Kidney tubule cell (primary cell): ENCODE measurements at regions not wholly inside any gene's neighbourhood (a gene's known extent, or its start where the extent isn't known, plus 50 kb on each side); places are given as distances from the start of the nearest gene placed in this dataset.

Experiments
- DNase-seq: peaks from one replicate; pipeline ENCODE4 v3.0.0-alpha.2; 2018; ENCODE audit warnings: low spot score

GRCh38 chr13:33711436-33711835 is 106.5 kb upstream of the RFC3 start:
- DNase-seq, result no peak

DNA sequence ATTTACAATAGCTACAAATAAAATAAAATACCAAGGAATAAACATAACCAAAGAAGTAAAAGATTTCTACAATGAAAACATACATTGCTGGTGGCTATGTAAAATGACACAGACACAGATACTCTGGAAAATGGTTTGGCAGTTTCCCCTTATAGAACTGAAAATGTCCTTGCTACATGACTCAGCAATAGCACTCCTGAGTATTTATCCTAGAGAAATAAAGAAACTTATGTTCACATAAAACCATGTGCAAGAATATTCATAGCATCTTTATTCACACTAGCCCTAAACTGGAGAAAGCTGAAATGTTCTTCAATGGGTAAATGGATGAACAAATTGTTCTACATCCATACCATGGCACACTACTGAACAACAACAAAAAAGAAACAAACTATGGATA is 100.2 kb upstream of the RFC3 start:
- no peak for DNase-seq

DNA sequence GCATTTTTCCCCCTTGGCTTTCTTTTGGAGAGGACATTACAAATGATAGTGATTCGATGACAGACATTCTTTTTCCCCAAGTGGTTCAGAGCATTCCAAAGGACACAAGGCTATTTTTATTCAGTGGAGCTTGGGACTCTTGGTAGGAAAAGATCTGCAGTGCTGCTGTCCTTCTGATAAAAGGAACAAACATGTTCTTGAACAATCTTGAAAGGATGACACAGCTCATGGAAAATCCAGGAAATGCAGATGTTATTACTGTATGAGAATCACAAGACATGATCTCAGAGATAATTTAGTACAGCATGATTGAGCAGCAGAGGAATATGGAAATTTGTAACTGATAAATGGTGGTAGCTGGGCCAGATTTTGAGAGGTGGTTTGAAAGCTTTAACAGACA is 96.2 kb upstream of the RFC3 start:
- peak; percentile 80 for DNase-seq

DNA sequence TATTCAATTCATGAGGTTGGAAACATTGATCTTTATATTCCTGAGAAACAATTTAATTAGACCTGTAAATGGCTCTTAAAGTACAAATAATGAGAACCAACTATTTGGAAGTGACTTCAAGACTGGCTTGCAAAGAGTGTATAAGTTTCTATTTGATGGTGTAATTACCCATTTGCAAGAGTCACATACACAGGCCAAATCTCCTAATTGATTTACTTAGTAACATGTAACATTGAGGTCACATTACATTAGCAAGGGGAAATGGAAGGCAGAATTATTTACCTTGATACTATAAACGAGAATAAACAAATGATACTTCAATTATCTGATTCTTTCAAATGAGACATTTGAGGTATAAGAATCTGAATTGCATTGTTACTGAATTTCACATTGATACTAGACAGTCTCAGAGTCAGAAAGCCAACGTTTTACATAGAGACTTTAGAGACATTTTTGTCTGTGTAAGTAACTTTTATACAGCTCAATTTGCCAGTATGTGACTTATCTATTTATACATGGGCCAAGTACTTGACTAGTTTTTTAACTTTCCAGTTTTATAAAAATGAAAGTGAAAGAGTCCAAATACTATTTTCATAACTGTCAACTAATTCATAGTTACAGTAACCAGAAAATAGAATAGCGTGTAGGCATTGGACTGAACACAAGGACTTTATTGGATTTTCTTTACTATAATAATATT is 95.6 kb upstream of the RFC3 start:
- peak; percentile 14 for DNase-seq

- no peak for DNase-seq
Observed at GRCh38 chr13:33723365-33723764, 94.6 kb upstream of the RFC3 start.

DNA sequence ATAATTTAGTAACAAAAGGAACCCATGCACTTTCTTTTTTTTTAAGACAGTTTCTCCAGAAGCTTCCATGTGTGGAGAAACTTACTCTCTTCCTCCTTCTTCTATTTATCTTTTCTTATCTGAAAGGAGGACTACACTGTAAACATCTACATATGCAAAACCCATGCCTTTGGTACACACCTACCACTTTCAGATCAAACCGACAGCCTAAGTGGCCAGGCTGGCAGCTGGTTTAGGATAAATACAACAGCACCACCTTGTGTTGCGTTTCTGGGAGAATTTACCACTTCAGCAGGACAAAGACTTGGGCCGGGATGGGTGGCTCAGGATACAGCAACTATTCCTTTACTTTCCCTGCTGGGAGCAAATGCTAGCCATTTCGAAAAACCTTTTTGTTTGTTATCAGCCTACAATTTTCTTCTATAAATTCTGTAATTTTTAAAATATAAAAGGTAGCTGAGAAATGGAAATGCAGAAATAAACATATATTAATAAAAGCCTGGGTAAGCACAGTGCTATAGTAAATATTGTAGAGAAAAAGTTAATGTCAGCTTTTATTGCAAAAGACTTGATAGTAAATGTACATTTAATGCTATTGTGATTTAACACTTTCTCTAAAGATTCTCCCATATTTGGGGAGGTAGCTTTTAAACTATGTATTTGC is 94.0 kb upstream of the RFC3 start:
- DNase-seq, result peak; percentile 83

- no peak for DNase-seq
Observed at GRCh38 chr13:33725340-33725739, 92.6 kb upstream of the RFC3 start.

- no peak for DNase-seq
Observed at GRCh38 chr13:33727297-33728083, 90.5 kb upstream of the RFC3 start.

DNA sequence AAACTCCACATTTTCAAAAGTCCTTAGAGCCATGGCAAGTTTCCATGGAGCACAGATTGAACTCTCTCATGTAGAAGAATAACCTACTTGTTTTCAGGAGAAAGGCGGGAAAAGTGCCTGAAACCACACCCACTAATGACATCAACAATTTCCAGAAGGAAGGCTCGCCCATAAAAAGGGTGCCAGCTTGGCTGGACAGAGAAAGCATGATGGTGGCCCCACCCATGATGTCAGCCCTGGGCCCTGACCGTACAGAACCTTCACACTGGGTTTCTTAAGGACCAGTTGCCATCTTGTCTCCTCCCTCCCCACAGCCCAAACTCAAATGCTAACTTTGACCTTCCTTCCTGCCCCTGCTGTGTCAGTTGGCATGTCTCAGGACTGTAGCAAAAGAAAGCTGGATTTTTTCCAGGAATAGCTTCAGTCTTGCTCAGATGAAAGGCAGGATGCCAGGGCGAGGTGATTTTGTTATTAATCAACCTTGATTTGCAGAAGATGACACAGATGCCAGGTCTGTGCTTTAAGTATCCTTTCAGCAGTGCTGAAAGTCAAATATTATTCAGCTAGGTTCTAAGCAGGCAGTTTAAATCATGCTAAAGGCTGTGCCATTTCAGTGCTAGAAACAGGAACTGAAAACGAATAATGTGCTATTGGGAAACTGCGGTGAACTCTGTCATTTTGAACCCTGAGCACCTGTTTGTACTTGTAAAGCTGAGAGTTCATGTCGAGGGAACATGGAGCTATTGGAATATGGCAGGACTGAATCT is 89.5 kb upstream of the RFC3 start:
- DNase-seq, result peak; percentile 85

DNA sequence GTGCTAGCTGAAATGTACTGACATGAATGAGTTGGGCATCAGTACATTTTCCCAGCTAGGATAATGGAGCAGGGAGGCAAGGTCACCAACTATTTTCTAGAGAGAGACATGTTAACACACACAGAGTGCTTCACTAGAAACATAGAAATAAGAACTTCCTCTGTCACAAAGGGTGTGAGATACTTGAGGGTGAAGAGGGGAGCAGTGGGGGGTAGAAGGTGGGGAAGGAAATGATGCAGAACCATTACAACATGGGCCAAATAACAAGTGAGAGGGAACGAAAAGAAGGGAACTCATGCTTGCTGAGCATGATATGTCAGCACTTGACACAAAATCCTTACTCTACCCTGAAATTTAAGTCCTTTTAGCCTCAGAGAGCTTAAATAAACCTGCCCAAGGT is 87.8 kb upstream of the RFC3 start:
- DNase-seq, result no peak

DNA sequence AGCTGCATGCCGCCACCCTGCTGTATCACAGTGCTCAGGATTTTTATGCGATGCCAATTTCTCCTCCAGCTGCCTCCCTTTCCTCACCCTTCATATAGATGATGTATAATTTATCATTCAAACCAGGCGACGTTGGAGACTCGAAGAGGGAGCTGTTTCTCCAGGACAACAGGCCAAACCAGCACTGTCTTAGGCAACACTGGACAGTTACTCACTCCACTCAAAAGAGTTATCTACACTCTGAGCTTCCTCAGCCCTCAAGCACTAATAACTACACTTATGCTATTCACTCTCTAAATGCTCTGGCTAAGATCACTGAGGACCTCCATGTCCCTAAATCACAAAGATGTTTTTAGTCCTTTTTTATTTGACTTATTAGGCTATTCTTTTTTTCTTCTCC is 87.3 kb upstream of the RFC3 start:
- DNase-seq, result no peak

DNA sequence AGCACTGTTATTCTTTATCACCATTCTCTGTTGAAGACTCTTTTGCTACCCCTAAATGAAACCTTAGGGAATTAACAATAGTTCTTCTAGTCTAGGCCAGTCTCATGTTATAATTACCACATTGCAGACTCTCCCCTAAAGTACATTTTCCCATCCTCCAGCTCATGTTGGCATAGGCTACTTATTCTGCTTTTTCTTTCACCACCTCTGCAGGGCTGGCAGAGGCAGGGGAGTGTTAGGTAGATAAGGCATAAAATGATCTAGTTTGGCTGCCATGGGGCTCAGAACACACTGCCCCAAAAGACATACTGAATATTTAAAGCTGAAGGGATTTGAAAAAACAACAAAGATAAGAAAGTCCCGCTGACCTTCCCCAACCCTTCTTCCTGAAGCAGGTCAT is 82.7 kb upstream of the RFC3 start:
- no peak for DNase-seq

DNA sequence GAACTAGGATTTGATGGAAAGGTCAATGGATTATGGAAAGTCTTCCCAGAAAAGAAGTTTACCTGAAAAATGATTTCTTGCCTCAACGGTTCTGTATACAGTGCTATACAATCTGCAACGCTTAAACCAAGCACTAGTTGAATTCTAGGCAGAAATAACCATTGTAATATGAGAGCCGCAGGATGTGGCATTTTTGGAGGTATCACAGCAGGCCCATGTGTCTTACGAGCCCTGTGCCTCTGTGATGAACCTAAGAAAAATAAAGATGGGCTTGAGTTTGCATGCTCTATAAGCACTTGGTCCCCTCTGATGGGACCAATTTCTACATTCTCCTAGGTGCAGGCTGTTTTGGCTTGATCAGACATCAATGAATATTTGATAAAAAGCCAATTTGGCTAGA is 78.7 kb upstream of the RFC3 start:
- DNase-seq, result no peak

DNA sequence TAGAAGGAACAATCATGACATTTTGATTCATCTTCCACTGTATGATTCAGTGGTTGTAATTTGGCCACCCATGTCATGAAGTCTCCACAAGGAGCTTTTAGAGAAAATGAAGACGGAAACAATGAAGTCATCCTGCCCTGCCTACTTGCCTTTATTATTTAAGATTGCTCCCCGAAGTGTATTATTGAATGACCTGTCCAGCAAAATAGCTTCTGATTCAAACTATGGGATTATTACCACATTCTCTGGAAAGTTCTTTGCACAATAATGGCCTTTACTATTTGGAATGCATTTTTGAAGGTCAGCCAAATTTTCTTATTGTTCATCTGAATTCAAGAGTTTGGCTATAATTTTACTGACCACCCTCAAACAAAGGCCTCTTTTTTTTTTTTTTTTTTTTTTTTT is 77.8 kb upstream of the RFC3 start:
- DNase-seq, result no peak

DNA sequence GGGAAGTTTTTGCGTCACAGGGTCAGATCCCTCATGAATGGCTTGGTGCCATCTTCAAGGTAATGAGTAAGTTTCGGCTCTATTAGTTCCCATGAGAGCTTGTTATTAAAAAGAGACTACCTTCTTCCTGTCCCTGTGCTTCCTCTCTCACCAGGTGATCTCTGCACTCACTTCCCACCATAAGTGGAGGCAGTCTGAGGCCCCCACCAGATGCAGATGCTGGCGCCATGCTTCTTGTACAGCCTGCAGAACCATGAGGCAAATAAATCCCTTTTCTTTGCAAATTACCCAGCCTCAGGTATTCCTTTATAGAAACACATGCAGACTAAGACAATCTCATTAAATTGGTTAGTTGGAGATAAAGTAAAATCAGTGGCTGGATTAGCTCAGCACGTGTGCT is 75.6 kb upstream of the RFC3 start:
- no peak for DNase-seq

- DNase-seq, result no peak
Observed at GRCh38 chr13:33743438-33744368, 74.2 kb upstream of the RFC3 start.

- DNase-seq, result no peak
Observed at GRCh38 chr13:33744589-33745369, 73.2 kb upstream of the RFC3 start.

DNA sequence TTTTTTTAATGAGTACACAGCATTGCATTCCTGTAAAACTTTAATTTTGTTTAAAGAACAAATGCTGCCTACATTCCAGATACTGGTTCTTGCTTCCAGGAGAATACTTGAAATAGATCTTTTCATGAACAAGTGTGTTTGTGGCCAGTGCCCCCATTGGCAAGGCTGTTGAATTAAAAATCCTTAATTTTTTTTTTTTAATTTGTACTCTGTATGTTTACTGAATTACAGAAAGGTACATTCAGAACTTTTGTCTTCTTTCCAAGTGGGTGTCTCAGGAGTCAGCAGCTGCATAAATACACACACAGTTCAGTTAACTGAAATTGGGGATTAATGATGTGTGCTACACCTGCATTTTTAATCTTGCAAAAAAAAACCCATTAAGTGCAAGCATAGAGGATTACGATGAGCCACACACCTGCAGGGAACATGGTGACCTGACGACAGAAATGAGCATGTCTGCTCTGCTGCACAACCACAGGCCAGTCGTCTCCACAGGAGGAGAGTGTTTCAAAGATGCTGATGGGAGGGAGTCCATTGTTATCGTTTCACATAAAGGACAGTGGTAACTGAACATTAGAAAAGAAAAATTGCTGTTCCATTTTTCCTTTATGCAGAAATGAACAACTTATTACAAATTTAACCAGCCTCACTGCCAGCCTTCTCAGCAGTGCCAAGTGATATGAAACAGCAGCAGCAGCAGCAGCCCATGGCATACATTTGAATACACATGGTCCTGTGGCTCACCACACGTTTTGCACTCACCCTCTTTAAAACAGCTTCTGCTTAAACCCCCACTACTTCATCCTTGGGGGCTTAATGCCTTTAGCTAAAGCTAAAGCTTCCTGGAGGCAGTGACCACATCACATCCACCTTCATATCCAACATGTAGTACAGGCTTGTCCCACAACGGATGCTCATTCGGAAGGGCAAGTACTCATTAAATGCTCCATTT is 72.3 kb upstream of the RFC3 start:
- no peak for DNase-seq

DNA sequence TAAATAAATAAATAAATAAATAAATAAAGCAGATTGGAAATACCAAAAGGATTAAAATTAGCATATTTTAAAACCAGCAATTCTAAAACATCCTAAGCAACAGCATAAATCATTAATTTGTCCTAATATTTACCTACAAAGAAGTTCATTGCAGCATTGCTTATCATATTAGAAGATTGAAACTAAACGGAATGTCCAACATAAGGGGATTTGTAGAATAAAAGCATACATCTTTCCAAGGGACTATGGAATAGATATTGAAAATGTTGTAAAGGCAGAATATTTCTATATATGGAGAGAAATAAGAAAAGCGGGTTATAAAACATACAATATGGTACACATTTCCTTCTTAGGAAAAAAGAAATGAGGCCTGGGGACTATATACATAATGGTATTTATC is 71.1 kb upstream of the RFC3 start:
- no peak for DNase-seq
